Keratinocyte (primary cell): ENCODE measurements at regions not wholly inside any gene's neighbourhood (a gene's known extent, or its start where the extent isn't known, plus 50 kb on each side); places are given as distances from the start of the nearest gene placed in this dataset.

ENCODE experiments used
- DNase-seq: peaks from one replicate; pipeline ENCODE4 v3.0.0-alpha.2; 2011; ENCODE audit warnings: low read depth, missing footprints, low spot score
- FAIRE-seq: peaks from 2 replicates; lab custom pipeline; 2011; peaks lifted over from hg19 to GRCh38; lab: Jason Lieb, UNC
- H2AFZ ChIP-seq: 2 replicates; pipeline ENCODE4 v1.6.0; 2012; ENCODE audit warnings: low read length, control low read depth, inconsistent platforms; ENCODE audit not compliant: control insufficient read depth
- H3K27ac ChIP-seq: 2 replicates; pipeline ENCODE4 v1.5.1; 2011; ENCODE audit warnings: low read length; ENCODE audit not compliant: control insufficient read depth, insufficient read depth
- H3K27me3 ChIP-seq: 3 replicates; pipeline ENCODE4 v1.6.0; 2011; ENCODE audit warnings: low read length; ENCODE audit not compliant: control insufficient read depth, insufficient read depth; ENCODE audit errors: extremely low read depth
- H3K36me3 ChIP-seq, 2 experiments: 2 replicates in 1 of 2; 3 replicates in 1 of 2; pipeline ENCODE4 v1.5.1; 2011; ENCODE audit warnings: low read length in 2 of 2, mild to moderate bottlenecking in 1 of 2; ENCODE audit not compliant: control insufficient read depth in 2 of 2, insufficient read depth in 2 of 2; ENCODE audit errors: extremely low read depth in 1 of 2
- H3K4me1 ChIP-seq: 3 replicates; pipeline ENCODE4 v1.5.1; 2011; ENCODE audit warnings: low read length; ENCODE audit not compliant: control insufficient read depth, insufficient read depth; ENCODE audit errors: extremely low read depth
- H3K4me2 ChIP-seq: 3 replicates; pipeline ENCODE4 v1.6.0; 2011; ENCODE audit warnings: low read depth, low read length; ENCODE audit not compliant: control insufficient read depth, insufficient read depth; ENCODE audit errors: extremely low read depth
- H3K4me3 ChIP-seq, 3 experiments: fragments of 200-600 bp in 1 of 3; sonication (generic) in 1 of 3; 2 replicates in 2 of 3; 3 replicates in 1 of 3; pipeline ENCODE4 v1.5.1; 2011 to 2016; ENCODE audit warnings: low read length in 3 of 3, mild to moderate bottlenecking in 3 of 3, control low read depth in 2 of 3, inconsistent platforms in 1 of 3, low read depth in 1 of 3, mixed read lengths in 1 of 3, mixed run types in 1 of 3, moderate library complexity in 1 of 3; ENCODE audit not compliant: control insufficient read depth in 2 of 3, insufficient read depth in 2 of 3; ENCODE audit errors: extremely low read depth in 1 of 3
- H3K79me2 ChIP-seq: 2 replicates; pipeline ENCODE4 v1.6.0; 2012; ENCODE audit warnings: low read length; ENCODE audit not compliant: control insufficient read depth, insufficient read depth
- H3K9ac ChIP-seq: 3 replicates; pipeline ENCODE4 v1.6.0; 2011; ENCODE audit warnings: low read length; ENCODE audit not compliant: control insufficient read depth, insufficient read depth; ENCODE audit errors: extremely low read depth
- H3K9me1 ChIP-seq: 3 replicates; pipeline ENCODE4 v1.6.0; 2011; ENCODE audit warnings: low read length; ENCODE audit not compliant: control insufficient read depth, insufficient read depth; ENCODE audit errors: extremely low read depth
- H3K9me3 ChIP-seq: 2 replicates; pipeline ENCODE4 v1.5.1; 2012; ENCODE audit warnings: low read depth, low read length; ENCODE audit not compliant: control insufficient read depth
- H4K20me1 ChIP-seq: 3 replicates; pipeline ENCODE4 v1.6.0; 2011; ENCODE audit warnings: low read length; ENCODE audit not compliant: control insufficient read depth, insufficient read depth; ENCODE audit errors: extremely low read depth
- EZH2 ChIP-seq: IDR thresholded peaks from one replicate; pipeline ENCODE4 v1.6.1; 2012; ENCODE audit warnings: inconsistent platforms, mild to moderate bottlenecking, low read length, moderate library complexity
- dilution Hi-C: fragments of 300-500 bp; cut with MboI; formaldehyde crosslinking; loops from one replicate; pipeline ENCODE4 v1.7.0; 2020; ENCODE audit warnings: low sequenced_read_pairs; ENCODE audit not compliant: extremely low pct_ligation_motif_present
- TF ChIP-seq, protein P1 (sequence below), 3 experiments: IDR thresholded peaks in 1 of 3; conservative IDR thresholded peaks in 1 of 3; optimal IDR thresholded peaks in 1 of 3; 2 replicates in 2 of 3; 3 replicates in 1 of 3; pipeline versions ENCODE3 to v1.5.1; 2011; ENCODE audit warnings: low read length in 3 of 3, mild to moderate bottlenecking in 3 of 3, moderate library complexity in 2 of 3, control low read depth in 1 of 3, inconsistent platforms in 1 of 3; ENCODE audit not compliant: insufficient read depth in 2 of 3; ENCODE audit errors: extremely low read depth in 1 of 3

DNA sequence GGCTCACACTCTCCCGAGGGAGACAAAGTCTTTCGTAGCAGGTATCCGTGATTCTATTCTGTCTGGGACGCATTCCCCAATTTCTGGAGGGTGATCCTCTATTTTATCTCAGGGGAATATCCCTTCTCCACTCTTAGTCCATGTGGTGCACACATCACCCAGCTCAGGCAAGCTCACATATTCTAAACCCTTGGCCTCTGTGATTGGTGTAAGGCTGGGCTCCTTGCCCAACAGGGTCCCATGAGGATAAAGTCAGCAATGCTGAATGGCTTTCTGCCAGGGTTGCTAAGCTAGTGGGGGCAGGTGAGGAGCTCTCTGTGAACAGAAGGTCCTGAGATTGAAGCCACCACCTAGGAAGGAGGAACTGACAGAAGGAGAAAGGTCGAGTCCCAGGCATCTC lies 137.2 kb downstream of the CDH26 start:
- TF ChIP-seq, protein P1, sequence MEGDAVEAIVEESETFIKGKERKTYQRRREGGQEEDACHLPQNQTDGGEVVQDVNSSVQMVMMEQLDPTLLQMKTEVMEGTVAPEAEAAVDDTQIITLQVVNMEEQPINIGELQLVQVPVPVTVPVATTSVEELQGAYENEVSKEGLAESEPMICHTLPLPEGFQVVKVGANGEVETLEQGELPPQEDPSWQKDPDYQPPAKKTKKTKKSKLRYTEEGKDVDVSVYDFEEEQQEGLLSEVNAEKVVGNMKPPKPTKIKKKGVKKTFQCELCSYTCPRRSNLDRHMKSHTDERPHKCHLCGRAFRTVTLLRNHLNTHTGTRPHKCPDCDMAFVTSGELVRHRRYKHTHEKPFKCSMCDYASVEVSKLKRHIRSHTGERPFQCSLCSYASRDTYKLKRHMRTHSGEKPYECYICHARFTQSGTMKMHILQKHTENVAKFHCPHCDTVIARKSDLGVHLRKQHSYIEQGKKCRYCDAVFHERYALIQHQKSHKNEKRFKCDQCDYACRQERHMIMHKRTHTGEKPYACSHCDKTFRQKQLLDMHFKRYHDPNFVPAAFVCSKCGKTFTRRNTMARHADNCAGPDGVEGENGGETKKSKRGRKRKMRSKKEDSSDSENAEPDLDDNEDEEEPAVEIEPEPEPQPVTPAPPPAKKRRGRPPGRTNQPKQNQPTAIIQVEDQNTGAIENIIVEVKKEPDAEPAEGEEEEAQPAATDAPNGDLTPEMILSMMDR (optimal IDR thresholded peaks at IDR 0.05 in 1 of 3, IDR thresholded peaks at IDR 0.05 in 1 of 3, conservative IDR thresholded peaks at IDR 0.05 in 1 of 3; ENCODE audit: extremely low read depth in 1 of 3, insufficient read depth in 2 of 3, low read length in 3 of 3) = no peak
- no peak for TF ChIP-seq EZH2
- H3K4me3 ChIP-seq = no peak overlapping the region
- no peak for FAIRE-seq
- peaks cover 2% of the 10 kb centered on the region for H3K9me3 ChIP-seq
- H4K20me1 ChIP-seq = no peaks in the 10 kb centered on the region
- H3K4me2 ChIP-seq = no peak overlapping the region
- no peak for DNase-seq
- dilution Hi-C loops = no loop called here
- no peaks in the 10 kb centered on the region for H3K79me2 ChIP-seq
- H2AFZ ChIP-seq = no peak overlapping the region
- H3K27ac ChIP-seq = no peak overlapping the region
- no peaks in the 10 kb centered on the region for H3K4me1 ChIP-seq
- H3K9me1 ChIP-seq = no peaks in the 10 kb centered on the region
- no peak overlapping the region for H3K9ac ChIP-seq
- no peaks in the 10 kb centered on the region for H3K36me3 ChIP-seq
- H3K27me3 ChIP-seq = peaks cover 30% of the 10 kb centered on the region

DNA sequence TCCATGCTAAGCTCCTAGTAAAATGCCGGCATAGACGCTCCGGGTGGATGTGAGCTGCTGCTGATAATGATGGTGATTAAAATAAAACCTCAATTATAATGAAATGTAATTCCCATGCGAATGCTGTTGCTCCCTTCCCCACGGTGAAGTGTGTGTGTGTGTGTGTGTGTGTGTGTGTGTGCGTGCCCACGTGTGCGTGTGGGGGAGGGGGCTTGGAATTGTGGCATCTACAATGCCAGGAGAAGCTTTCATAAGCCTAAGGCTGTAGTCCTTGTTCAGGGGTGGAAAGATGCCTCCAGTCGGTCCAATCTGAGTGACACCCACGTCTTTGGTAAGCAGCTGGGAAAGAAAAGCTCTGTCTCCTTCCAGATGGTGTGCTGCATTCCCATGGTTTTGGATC lies 137.9 kb downstream of the CDH26 start:
- H3K4me2 ChIP-seq = no peak overlapping the region
- no peak for FAIRE-seq
- no peaks in the 10 kb centered on the region for H4K20me1 ChIP-seq
- no peak overlapping the region for H3K4me3 ChIP-seq
- no peak for DNase-seq
- H3K79me2 ChIP-seq = no peaks in the 10 kb centered on the region
- no peak overlapping the region for H3K27ac ChIP-seq
- dilution Hi-C loops = no loop called here
- no peaks in the 10 kb centered on the region for H3K9me1 ChIP-seq
- H3K27me3 ChIP-seq = peaks cover 23% of the 10 kb centered on the region
- H2AFZ ChIP-seq = no peak overlapping the region
- no peaks in the 10 kb centered on the region for H3K4me1 ChIP-seq
- TF ChIP-seq, protein P1 (optimal IDR thresholded peaks at IDR 0.05 in 1 of 3, IDR thresholded peaks at IDR 0.05 in 1 of 3, conservative IDR thresholded peaks at IDR 0.05 in 1 of 3; ENCODE audit: extremely low read depth in 1 of 3, insufficient read depth in 2 of 3, low read length in 3 of 3) = no peak
- TF ChIP-seq EZH2 = no peak
- no peak overlapping the region for H3K9ac ChIP-seq
- no peaks in the 10 kb centered on the region for H3K36me3 ChIP-seq
- H3K9me3 ChIP-seq = peaks cover 2% of the 10 kb centered on the region
